ENCODE measurements at regions not wholly inside any gene's neighbourhood (a gene's known extent, or its start where the extent isn't known, plus 50 kb on each side); places are given as distances from the start of the nearest gene placed in this dataset.

GRCh38 chr10:43013065-43013464, 63.8 kb upstream of the RET start:
- DNase-seq = no peak

- DNase-seq = no peak
Measured at GRCh38 chr10:43024524-43024923, 52.3 kb upstream of the RET start.

GRCh38 chr10:43024942-43025700, 51.7 kb upstream of the RET start:
- DNase-seq = no peak

GRCh38 chr10:43026039-43026973, 50.6 kb upstream of the RET start:
- no peak for DNase-seq

Data from CD4-positive, alpha-beta T cell treated with Interleukin-17A for 4 hours (primary cell).